ENCODE measurements at regions not wholly inside any gene's neighbourhood (a gene's known extent, or its start where the extent isn't known, plus 50 kb on each side); places are given as distances from the start of the nearest gene placed in this dataset.

GRCh38 chr12:67826946-67827720, 162.1 kb upstream of the IFNG-AS1 start:
- H3K4me3 ChIP-seq (ENCODE audit: low read length) = no peak overlapping the region
- no peaks in the 10 kb centered on the region for H3K9me3 ChIP-seq (ENCODE audit: control insufficient read depth in 2 of 3, low read length in 3 of 3)
- peaks cover 0 to 10% (median 0%) of the 10 kb centered on the region in 11 donors for H3K9me3 Mint-ChIP-seq
- H3K36me3 ChIP-seq (ENCODE audit: control insufficient read depth in 2 of 3, insufficient read depth in 3 of 3, low read length in 3 of 3) = no peaks in the 10 kb centered on the region
- H3K27me3 ChIP-seq (ENCODE audit: control insufficient read depth in 2 of 2, insufficient read depth in 2 of 2, low read length in 2 of 2) = no peaks in the 10 kb centered on the region
- peaks cover 0 to 10% (median 0%) of the 10 kb centered on the region in 7 donors for H3K4me1 Mint-ChIP-seq
- no peak overlapping the region for H3K27ac Mint-ChIP-seq
- peaks cover 0 to 8% (median 0%) of the 10 kb centered on the region in 5 donors for H3K36me3 Mint-ChIP-seq
- H3K27ac ChIP-seq (ENCODE audit: low read depth, low read length) = no peak overlapping the region
- intact Hi-C loops (cut with micrococcal nuclease) = no loop called here
- ATAC-seq (no peak), DNase-seq (no peak)
- H3K4me3 Mint-ChIP-seq = no peak overlapping the region
- H3K4me1 ChIP-seq (ENCODE audit: control insufficient read depth in 2 of 2, insufficient read depth in 2 of 2, low read length in 2 of 2) = no peaks in the 10 kb centered on the region
- no peaks in the 10 kb centered on the region for H3K27me3 Mint-ChIP-seq
- ChIA-PET POLR2A (interaction anchor here (0.6 kb wide), 1 partner anchor 29 kb away, joined by 5 read pairs; no protein-coding TSS in a partner anchor), CTCF (no interaction called here)

DNA sequence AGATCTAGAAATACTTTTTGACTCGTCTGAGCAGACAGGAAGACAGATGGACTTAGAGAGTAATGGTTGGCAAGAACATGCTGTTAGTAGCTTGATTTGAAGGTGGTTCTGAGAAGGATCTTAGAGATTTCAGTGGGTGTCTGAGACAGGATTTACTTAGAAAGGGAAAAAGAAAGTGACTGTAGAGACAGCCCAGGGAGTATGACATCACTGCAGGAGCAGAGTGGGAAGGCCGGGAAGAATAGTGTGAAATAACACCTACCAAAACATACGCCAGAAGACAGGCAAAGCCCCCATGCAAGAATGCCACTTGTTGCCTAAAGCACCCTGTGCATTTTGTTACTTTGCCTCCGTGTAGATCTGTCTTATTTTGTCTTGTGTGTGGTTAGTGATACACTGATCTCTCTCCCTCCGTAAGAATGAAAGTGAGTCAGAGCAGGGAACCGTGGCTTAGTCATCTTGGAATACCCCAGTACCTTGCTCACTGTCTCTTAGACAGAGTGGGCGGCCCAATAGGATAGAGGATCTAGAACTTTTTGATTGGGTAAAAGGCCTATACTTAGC, 161.3 kb upstream of the IFNG-AS1 start:
- Mint-ChIP-seq H3K4me3 (peak overlapping the region in 2 of 10 donors; percentile 1 to 26), H3K4me1 (peaks cover 0 to 10% (median 0%) of the 10 kb centered on the region in 7 donors), H3K27ac (peak overlapping the region in 1 of 9 donors; percentile 0), H3K9me3 (peaks cover 0 to 10% (median 0%) of the 10 kb centered on the region in 11 donors), H3K27me3 (no peaks in the 10 kb centered on the region), H3K36me3 (peaks cover 0 to 8% (median 0%) of the 10 kb centered on the region in 5 donors)
- ChIA-PET POLR2A (interaction anchor here (0.6 kb wide), 1 partner anchor 28 kb away, joined by 5 read pairs; no protein-coding TSS in a partner anchor), CTCF (interaction anchor here (0.6 kb wide), 1 partner anchor 173 kb away, joined by 3 read pairs; no protein-coding TSS in a partner anchor)
- intact Hi-C loops (cut with micrococcal nuclease) = no loop called here
- Histone ChIP-seq H3K4me3 (ENCODE audit: low read length) (no peak overlapping the region), H3K27ac (ENCODE audit: low read depth, low read length) (no peak overlapping the region), H3K36me3 (ENCODE audit: control insufficient read depth in 2 of 3, insufficient read depth in 3 of 3, low read length in 3 of 3) (no peaks in the 10 kb centered on the region), H3K4me1 (ENCODE audit: control insufficient read depth in 2 of 2, insufficient read depth in 2 of 2, low read length in 2 of 2) (no peaks in the 10 kb centered on the region), H3K27me3 (ENCODE audit: control insufficient read depth in 2 of 2, insufficient read depth in 2 of 2, low read length in 2 of 2) (no peaks in the 10 kb centered on the region), H3K9me3 (ENCODE audit: control insufficient read depth in 2 of 3, low read length in 3 of 3) (no peaks in the 10 kb centered on the region)
- peak; percentile 60 for ATAC-seq
- peak in 1 of 9 donors; percentile 39 for DNase-seq

- POLR2A ChIA-PET = no interaction called here
- Histone ChIP-seq H3K27me3 (ENCODE audit: control insufficient read depth in 2 of 2, insufficient read depth in 2 of 2, low read length in 2 of 2) (no peaks in the 10 kb centered on the region), H3K27ac (ENCODE audit: low read depth, low read length) (no peak overlapping the region), H3K4me1 (ENCODE audit: control insufficient read depth in 2 of 2, insufficient read depth in 2 of 2, low read length in 2 of 2) (no peaks in the 10 kb centered on the region), H3K9me3 (ENCODE audit: control insufficient read depth in 2 of 3, low read length in 3 of 3) (no peaks in the 10 kb centered on the region), H3K36me3 (ENCODE audit: control insufficient read depth in 2 of 3, insufficient read depth in 3 of 3, low read length in 3 of 3) (no peaks in the 10 kb centered on the region), H3K4me3 (ENCODE audit: low read length) (no peak overlapping the region)
- Mint-ChIP-seq H3K27ac (no peak overlapping the region), H3K4me3 (no peak overlapping the region), H3K36me3 (peaks cover 0 to 8% (median 0%) of the 10 kb centered on the region in 5 donors), H3K9me3 (peaks cover 0 to 10% (median 0%) of the 10 kb centered on the region in 11 donors), H3K27me3 (no peaks in the 10 kb centered on the region), H3K4me1 (peaks cover 0 to 10% (median 0%) of the 10 kb centered on the region in 7 donors)
- CTCF ChIA-PET = no interaction called here
- intact Hi-C loops (cut with micrococcal nuclease) = no loop called here
- ATAC-seq (no peak), DNase-seq (no peak)
These were observed 159.4 kb upstream of the IFNG-AS1 start for GRCh38 chr12:67829896-67830295.

GRCh38 chr12:67832155-67832554, 157.1 kb upstream of the IFNG-AS1 start:
- Mint-ChIP-seq H3K4me1 (peaks cover 0 to 10% (median 0%) of the 10 kb centered on the region in 7 donors), H3K9me3 (peaks cover 0 to 12% (median 1%) of the 10 kb centered on the region in 11 donors), H3K27ac (no peak overlapping the region), H3K36me3 (peaks cover 0 to 8% (median 0%) of the 10 kb centered on the region in 5 donors), H3K27me3 (no peaks in the 10 kb centered on the region), H3K4me3 (no peak overlapping the region)
- Histone ChIP-seq H3K4me1 (ENCODE audit: control insufficient read depth in 2 of 2, insufficient read depth in 2 of 2, low read length in 2 of 2) (no peaks in the 10 kb centered on the region), H3K27me3 (ENCODE audit: control insufficient read depth in 2 of 2, insufficient read depth in 2 of 2, low read length in 2 of 2) (no peaks in the 10 kb centered on the region), H3K36me3 (ENCODE audit: control insufficient read depth in 2 of 3, insufficient read depth in 3 of 3, low read length in 3 of 3) (no peaks in the 10 kb centered on the region), H3K27ac (ENCODE audit: low read depth, low read length) (no peak overlapping the region), H3K9me3 (ENCODE audit: control insufficient read depth in 2 of 3, low read length in 3 of 3) (no peaks in the 10 kb centered on the region), H3K4me3 (ENCODE audit: low read length) (no peak overlapping the region)
- intact Hi-C loops (cut with micrococcal nuclease) = no loop called here
- CTCF ChIA-PET = no interaction called here
- POLR2A ChIA-PET = no interaction called here
- ATAC-seq = no peak
- DNase-seq = no peak

- no peak overlapping the region for H3K27ac Mint-ChIP-seq
- ATAC-seq (no peak), DNase-seq (no peak)
- Histone ChIP-seq H3K4me3 (ENCODE audit: low read length) (no peak overlapping the region), H3K27me3 (ENCODE audit: control insufficient read depth in 2 of 2, insufficient read depth in 2 of 2, low read length in 2 of 2) (no peaks in the 10 kb centered on the region), H3K9me3 (ENCODE audit: control insufficient read depth in 2 of 3, low read length in 3 of 3) (peaks cover 0 to 3% (median 0%) of the 10 kb centered on the region in 3 experiments), H3K27ac (ENCODE audit: low read depth, low read length) (no peak overlapping the region), H3K36me3 (ENCODE audit: control insufficient read depth in 2 of 3, insufficient read depth in 3 of 3, low read length in 3 of 3) (no peaks in the 10 kb centered on the region), H3K4me1 (ENCODE audit: control insufficient read depth in 2 of 2, insufficient read depth in 2 of 2, low read length in 2 of 2) (no peaks in the 10 kb centered on the region)
- POLR2A ChIA-PET = no interaction called here
- CTCF ChIA-PET = no interaction called here
- peaks cover 0 to 2% (median 0%) of the 10 kb centered on the region in 5 donors for H3K27me3 Mint-ChIP-seq
- H3K36me3 Mint-ChIP-seq = peaks cover 0 to 7% (median under 1%) of the 10 kb centered on the region in 5 donors
- H3K4me1 Mint-ChIP-seq = peaks cover 0 to under 1% (median 0%) of the 10 kb centered on the region in 7 donors
- H3K4me3 Mint-ChIP-seq = no peak overlapping the region
- H3K9me3 Mint-ChIP-seq = peaks cover 0 to 26% (median 6%) of the 10 kb centered on the region in 11 donors
- intact Hi-C loops (cut with micrococcal nuclease) = no loop called here
These were observed 155.6 kb upstream of the IFNG-AS1 start for GRCh38 chr12:67833602-67834001.

DNA sequence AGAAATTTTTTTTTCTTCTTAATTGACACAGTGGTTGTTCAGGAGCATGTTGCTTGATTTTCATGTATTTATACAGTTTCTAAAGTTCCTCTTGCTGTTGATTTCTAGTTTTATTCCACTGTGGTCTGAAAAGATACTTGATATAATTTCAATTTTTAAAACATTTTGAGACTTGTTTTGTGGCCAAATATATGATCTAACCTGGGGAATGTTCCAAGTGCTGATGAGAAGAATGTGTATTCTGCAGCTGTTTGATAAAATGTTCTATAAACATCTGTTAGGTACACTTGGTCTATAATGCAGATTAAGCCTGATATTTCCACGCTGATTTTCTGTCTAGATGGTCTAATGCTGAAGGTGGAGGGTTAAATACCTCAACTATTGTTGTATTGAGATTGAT, 151.4 kb upstream of the IFNG-AS1 start:
- DNase-seq (no peak), ATAC-seq (no peak)
- POLR2A ChIA-PET = no interaction called here
- CTCF ChIA-PET = no interaction called here
- Histone ChIP-seq H3K9me3 (ENCODE audit: control insufficient read depth in 2 of 3, low read length in 3 of 3) (peaks cover 0 to 5% (median 0%) of the 10 kb centered on the region in 3 experiments), H3K4me1 (ENCODE audit: control insufficient read depth in 2 of 2, insufficient read depth in 2 of 2, low read length in 2 of 2) (no peaks in the 10 kb centered on the region), H3K4me3 (ENCODE audit: low read length) (no peak overlapping the region), H3K27ac (ENCODE audit: low read depth, low read length) (no peak overlapping the region), H3K36me3 (ENCODE audit: control insufficient read depth in 2 of 3, insufficient read depth in 3 of 3, low read length in 3 of 3) (no peaks in the 10 kb centered on the region), H3K27me3 (ENCODE audit: control insufficient read depth in 2 of 2, insufficient read depth in 2 of 2, low read length in 2 of 2) (no peaks in the 10 kb centered on the region)
- peaks cover 0 to 2% (median 0%) of the 10 kb centered on the region in 5 donors for H3K27me3 Mint-ChIP-seq
- H3K36me3 Mint-ChIP-seq = peaks cover 0 to 10% (median 8%) of the 10 kb centered on the region in 5 donors
- no peaks in the 10 kb centered on the region for H3K4me1 Mint-ChIP-seq
- no peak overlapping the region for H3K27ac Mint-ChIP-seq
- intact Hi-C loops (cut with micrococcal nuclease) = no loop called here
- peaks cover 0 to 33% (median 14%) of the 10 kb centered on the region in 11 donors for H3K9me3 Mint-ChIP-seq
- no peak overlapping the region for H3K4me3 Mint-ChIP-seq
